CD14-positive monocyte (primary cell): ENCODE measurements at regions not wholly inside any gene's neighbourhood (a gene's known extent, or its start where the extent isn't known, plus 50 kb on each side); places are given as distances from the start of the nearest gene placed in this dataset.

Experiments used
- DNase-seq, 3 donors: peaks; one replicate each; pipeline ENCODE4 v3.0.0-alpha.2; 2011 to 2022
- H2AFZ ChIP-seq: 2 replicates; pipeline ENCODE4 v1.6.0; 2012; ENCODE audit warnings: mild to moderate bottlenecking, low read depth, low read length, inconsistent platforms; ENCODE audit not compliant: insufficient read depth, poor library complexity, severe bottlenecking
- H3K27ac ChIP-seq, 2 donors: 1 replicate in 1 of 2; 2 replicates in 1 of 2; pipeline ENCODE4 v1.5.1; 2012 to 2013; ENCODE audit warnings: low read length in 2 of 2, control low read depth in 1 of 2, inconsistent platforms in 1 of 2, low read depth in 1 of 2, mild to moderate bottlenecking in 1 of 2
- H3K27me3 ChIP-seq, 2 donors: one replicate each; pipeline versions ENCODE4 v1.6.0 to v1.6.1; 2011 to 2013; ENCODE audit warnings: low read length in 2 of 2; ENCODE audit not compliant: control insufficient read depth in 2 of 2, insufficient read depth in 2 of 2
- H3K36me3 ChIP-seq, 2 donors: replicated peaks in 1 of 2; 1 replicate in 1 of 2; 2 replicates in 1 of 2; pipeline versions ENCODE4 v1.5.1 to v1.6.1; 2012 to 2013; ENCODE audit warnings: low read length in 2 of 2, control low read depth in 1 of 2, inconsistent platforms in 1 of 2, mild to moderate bottlenecking in 1 of 2; ENCODE audit not compliant: insufficient read depth in 2 of 2, control insufficient read depth in 1 of 2
- H3K4me1 ChIP-seq, 2 donors: 1 replicate in 1 of 2; 2 replicates in 1 of 2; pipeline versions ENCODE4 v1.5.1 to v1.6.1; 2012 to 2013; ENCODE audit warnings: low read length in 2 of 2, control low read depth in 1 of 2, inconsistent platforms in 1 of 2, mild to moderate bottlenecking in 1 of 2, moderate library complexity in 1 of 2; ENCODE audit not compliant: insufficient read depth in 2 of 2, control insufficient read depth in 1 of 2
- H3K4me2 ChIP-seq: replicated peaks from 2 replicates; pipeline ENCODE3; 2012; ENCODE audit warnings: low read length, moderate library complexity, mild to moderate bottlenecking; ENCODE audit not compliant: poor library complexity, severe bottlenecking; ENCODE audit errors: extremely low read depth
- H3K4me3 ChIP-seq, 3 experiments: fragments of 200-600 bp in 1 of 3; sonication (generic) in 1 of 3; replicated peaks in 1 of 3; 1 replicate in 2 of 3; 2 replicates in 1 of 3; pipeline ENCODE4 v1.5.1; 2011 to 2013; ENCODE audit warnings: low read length in 3 of 3, mild to moderate bottlenecking in 3 of 3, control low read depth in 2 of 3, low read depth in 2 of 3, inconsistent platforms in 1 of 3, moderate library complexity in 1 of 3
- H3K79me2 ChIP-seq: 2 replicates; pipeline ENCODE4 v1.6.0; 2012; ENCODE audit warnings: mild to moderate bottlenecking, control low read depth, inconsistent platforms, low read length, moderate library complexity; ENCODE audit not compliant: insufficient read depth
- H3K9ac ChIP-seq: 2 replicates; pipeline ENCODE4 v1.6.0; 2017; ENCODE audit warnings: low read length, mild to moderate bottlenecking; ENCODE audit not compliant: insufficient read depth, poor library complexity, severe bottlenecking
- H3K9me3 ChIP-seq, 2 donors: replicated peaks in 1 of 2; 1 replicate in 1 of 2; 2 replicates in 1 of 2; pipeline versions ENCODE4 v1.5.1 to v1.6.1; 2012 to 2013; ENCODE audit warnings: low read length in 2 of 2, control low read depth in 1 of 2; ENCODE audit not compliant: control insufficient read depth in 1 of 2, insufficient read depth in 1 of 2
- H4K20me1 ChIP-seq: 2 replicates; pipeline ENCODE4 v1.6.0; 2012; ENCODE audit warnings: mild to moderate bottlenecking, low read length, control low read depth, moderate library complexity; ENCODE audit not compliant: insufficient read depth
- H3K27ac Mint-ChIP-seq, 7 donors: one replicate each; pipeline ENCODE4 v1.8.0; 2020; ENCODE audit warnings: mild to moderate bottlenecking in 7 of 7, mixed read lengths in 7 of 7, moderate library complexity in 6 of 7, inconsistent platforms in 2 of 7
- H3K27me3 Mint-ChIP-seq, 3 donors: one replicate each; pipeline ENCODE4 v1.8.0; 2021 to 2022; ENCODE audit warnings: low read depth in 3 of 3, mild to moderate bottlenecking in 3 of 3, mixed read lengths in 3 of 3, moderate library complexity in 3 of 3, inconsistent platforms in 1 of 3
- H3K36me3 Mint-ChIP-seq, 2 donors: one replicate each; pipeline ENCODE4 v1.8.0; 2020; ENCODE audit warnings: mixed read lengths in 2 of 2, inconsistent platforms in 1 of 2, mild to moderate bottlenecking in 1 of 2
- H3K4me1 Mint-ChIP-seq: one replicate; pipeline ENCODE4 v1.8.0; 2020; ENCODE audit warnings: mild to moderate bottlenecking, mixed read lengths
- H3K4me3 Mint-ChIP-seq, 2 donors: one replicate each; pipeline ENCODE4 v1.8.0; 2020; ENCODE audit warnings: mild to moderate bottlenecking in 2 of 2, mixed read lengths in 2 of 2, moderate library complexity in 1 of 2
- H3K9me3 Mint-ChIP-seq, 7 donors: one replicate each; pipeline ENCODE4 v1.8.0; 2020 to 2022; ENCODE audit warnings: mixed read lengths in 7 of 7, mild to moderate bottlenecking in 6 of 7, moderate library complexity in 6 of 7, inconsistent platforms in 2 of 7
- WGBS: methylation state at CpG from one replicate; pipeline ENCODE4 v1.1.5; 2013; ENCODE audit warnings: missing lambda C conversion rate; ENCODE audit not compliant: insufficient coverage; 5-methylcytosine and 5-hydroxymethylcytosine counted together
- intact Hi-C, 2 donors: fragments of 100-400 bp; cut with micrococcal nuclease; formaldehyde crosslinking; loops; one replicate each; pipeline versions ENCODE4 v1.15.0 to v1.15.1; 2023
- TF ChIP-seq, protein P1 (sequence below): fragments of 200-600 bp; IDR thresholded peaks from one replicate; pipeline ENCODE4 v1.8.0; 2022; ENCODE audit warnings: antibody characterized with exemption, mild to moderate bottlenecking

DNA sequence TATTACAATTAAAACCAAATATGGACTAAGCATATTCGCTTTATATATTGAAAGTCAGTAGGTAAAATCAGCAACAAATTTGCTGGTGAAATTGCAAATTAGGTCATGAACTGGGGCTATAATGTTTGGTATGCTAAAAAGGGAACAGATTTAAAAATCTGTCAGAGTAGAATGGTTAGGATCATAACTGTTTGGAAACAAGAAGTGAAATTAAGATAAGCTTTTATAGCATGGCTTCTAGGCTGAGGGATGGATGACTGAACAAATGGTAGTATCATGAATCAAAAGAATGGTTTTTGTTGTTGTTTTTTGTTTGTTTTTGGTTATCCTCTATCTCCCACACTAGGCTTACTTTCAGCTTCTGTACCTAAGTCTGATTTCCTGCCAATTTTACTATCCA lies 1090.4 kb downstream of the PCDH9 start:
- Histone ChIP-seq H3K9me3 (no peaks in the 10 kb centered on the region), H3K4me2 (no peak overlapping the region), H3K27ac (no peak overlapping the region), H4K20me1 (no peaks in the 10 kb centered on the region), H3K4me1 (no peaks in the 10 kb centered on the region), H3K27me3 (no peaks in the 10 kb centered on the region), H3K79me2 (no peaks in the 10 kb centered on the region), H3K9ac (no peak overlapping the region), H3K4me3 (no peak overlapping the region), H2AFZ (no peak overlapping the region), H3K36me3 (no peaks in the 10 kb centered on the region)
- no peaks in the 10 kb centered on the region for H3K36me3 Mint-ChIP-seq
- no peaks in the 10 kb centered on the region for H3K4me1 Mint-ChIP-seq
- peaks cover 0 to 1% (median 0%) of the 10 kb centered on the region in 3 donors for H3K27me3 Mint-ChIP-seq
- peaks cover 2 to 15% (median 7%) of the 10 kb centered on the region in 7 donors for H3K9me3 Mint-ChIP-seq
- WGBS: no CpG with 5 or more reads among the region's 1 CpG
- DNase-seq: no peak
- no peak overlapping the region for H3K4me3 Mint-ChIP-seq
- TF ChIP-seq, protein P1, sequence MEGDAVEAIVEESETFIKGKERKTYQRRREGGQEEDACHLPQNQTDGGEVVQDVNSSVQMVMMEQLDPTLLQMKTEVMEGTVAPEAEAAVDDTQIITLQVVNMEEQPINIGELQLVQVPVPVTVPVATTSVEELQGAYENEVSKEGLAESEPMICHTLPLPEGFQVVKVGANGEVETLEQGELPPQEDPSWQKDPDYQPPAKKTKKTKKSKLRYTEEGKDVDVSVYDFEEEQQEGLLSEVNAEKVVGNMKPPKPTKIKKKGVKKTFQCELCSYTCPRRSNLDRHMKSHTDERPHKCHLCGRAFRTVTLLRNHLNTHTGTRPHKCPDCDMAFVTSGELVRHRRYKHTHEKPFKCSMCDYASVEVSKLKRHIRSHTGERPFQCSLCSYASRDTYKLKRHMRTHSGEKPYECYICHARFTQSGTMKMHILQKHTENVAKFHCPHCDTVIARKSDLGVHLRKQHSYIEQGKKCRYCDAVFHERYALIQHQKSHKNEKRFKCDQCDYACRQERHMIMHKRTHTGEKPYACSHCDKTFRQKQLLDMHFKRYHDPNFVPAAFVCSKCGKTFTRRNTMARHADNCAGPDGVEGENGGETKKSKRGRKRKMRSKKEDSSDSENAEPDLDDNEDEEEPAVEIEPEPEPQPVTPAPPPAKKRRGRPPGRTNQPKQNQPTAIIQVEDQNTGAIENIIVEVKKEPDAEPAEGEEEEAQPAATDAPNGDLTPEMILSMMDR: no peak
- H3K27ac Mint-ChIP-seq: no peak overlapping the region
- intact Hi-C loops: no loop called here

DNA sequence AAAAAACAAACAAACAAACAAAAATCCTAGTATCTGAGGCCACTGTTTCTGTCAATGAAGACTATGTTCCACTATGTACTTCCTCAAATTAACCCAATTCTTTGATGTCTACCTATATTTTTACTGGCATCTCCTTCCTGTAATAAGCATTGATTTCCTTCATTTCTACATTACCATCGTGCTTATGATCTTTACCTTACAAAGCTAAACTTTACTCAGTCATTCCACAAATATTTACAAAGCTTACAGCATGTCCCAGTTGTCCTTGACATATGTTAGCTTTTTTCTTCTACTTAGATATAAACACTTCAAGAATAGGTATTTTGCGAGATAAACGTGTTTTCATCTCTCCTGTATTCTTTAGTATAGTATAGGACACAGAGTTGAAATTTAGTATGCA lies 1090.9 kb downstream of the PCDH9 start:
- no peaks in the 10 kb centered on the region for H4K20me1 ChIP-seq
- H3K79me2 ChIP-seq: no peaks in the 10 kb centered on the region
- no peak for DNase-seq
- no peaks in the 10 kb centered on the region for H3K27me3 ChIP-seq
- H2AFZ ChIP-seq: no peak overlapping the region
- no peaks in the 10 kb centered on the region for H3K36me3 Mint-ChIP-seq
- H3K36me3 ChIP-seq: no peaks in the 10 kb centered on the region
- H3K27ac Mint-ChIP-seq: no peak overlapping the region
- no peak overlapping the region for H3K4me3 Mint-ChIP-seq
- intact Hi-C loops: no loop called here
- H3K27ac ChIP-seq: no peak overlapping the region
- TF ChIP-seq, protein P1: no peak
- H3K4me3 ChIP-seq: no peak overlapping the region
- H3K9me3 Mint-ChIP-seq: peaks cover 0 to 15% (median 5%) of the 10 kb centered on the region in 7 donors
- 25% methylated on average over 1 of the region's 3 CpGs for WGBS
- H3K27me3 Mint-ChIP-seq: peaks cover 0 to 1% (median 0%) of the 10 kb centered on the region in 3 donors
- no peaks in the 10 kb centered on the region for H3K9me3 ChIP-seq
- H3K4me2 ChIP-seq: no peak overlapping the region
- H3K4me1 Mint-ChIP-seq: no peaks in the 10 kb centered on the region
- no peaks in the 10 kb centered on the region for H3K4me1 ChIP-seq
- no peak overlapping the region for H3K9ac ChIP-seq
